Ascending aorta (tissue), 2 donors: ENCODE measurements at regions not wholly inside any gene's neighbourhood (a gene's known extent, or its start where the extent isn't known, plus 50 kb on each side); places are given as distances from the start of the nearest gene placed in this dataset.

ENCODE experiments used
- DNase-seq, 2 donors: peaks; one replicate each; pipeline ENCODE4 v3.0.0-alpha.2; 2019; ENCODE audit warnings: low spot score in 2 of 2
- H3K27ac ChIP-seq, 2 donors: fragments of 200-600 bp; sonication (generic); one replicate each; pipeline ENCODE4 v1.5.1; 2016 to 2017; ENCODE audit warnings: mild to moderate bottlenecking in 1 of 2
- H3K27me3 ChIP-seq: fragments of 200-600 bp; sonication (generic); one replicate; pipeline ENCODE4 v1.5.1; 2017
- H3K36me3 ChIP-seq, 2 donors: fragments of 200-600 bp; sonication (generic); one replicate each; pipeline ENCODE4 v1.5.1; 2016
- H3K4me1 ChIP-seq, 2 donors: fragments of 200-600 bp; sonication (generic); one replicate each; pipeline ENCODE4 v1.5.1; 2016 to 2017; ENCODE audit warnings: mild to moderate bottlenecking in 1 of 2
- H3K4me3 ChIP-seq, 2 donors: fragments of 200-600 bp; sonication (generic); one replicate each; pipeline ENCODE4 v1.5.1; 2016 to 2017; ENCODE audit warnings: mild to moderate bottlenecking in 1 of 2
- H3K9me3 ChIP-seq, 2 donors: fragments of 200-600 bp; sonication (generic); one replicate each; pipeline ENCODE4 v1.5.1; 2016
- CTCF ChIP-seq, 3 experiments: fragments of 200-600 bp in 2 of 3; fragments of 450-650 bp in 1 of 3; sonication (generic) in 2 of 3; IDR thresholded peaks; one replicate each; pipeline ENCODE4 v1.5.1; 2016 to 2019; ENCODE audit warnings: antibody characterized with exemption in 3 of 3, mild to moderate bottlenecking in 1 of 3, moderate library complexity in 1 of 3
- intact Hi-C: fragments of 100-400 bp; cut with DNase I; formaldehyde crosslinking; loops from one replicate; pipeline ENCODE4 v1.15.1; 2023

- Histone ChIP-seq H3K27me3 (no peaks in the 10 kb centered on the region), H3K27ac (no peak overlapping the region), H3K36me3 (no peaks in the 10 kb centered on the region), H3K4me1 (peaks cover 6 to 9% of the 10 kb centered on the region in 2 donors), H3K4me3 (no peak overlapping the region), H3K9me3 (no peaks in the 10 kb centered on the region)
- intact Hi-C loops = no loop called here
- no peak for DNase-seq
- TF ChIP-seq CTCF (IDR thresholded peaks at IDR 0.05) = no peak
Observed at GRCh38 chr1:94709891-94710581, 110.1 kb upstream of the SLC44A3 start.

- H3K36me3 ChIP-seq = no peaks in the 10 kb centered on the region
- peaks cover 6 to 9% of the 10 kb centered on the region in 2 donors for H3K4me1 ChIP-seq
- H3K27me3 ChIP-seq = no peaks in the 10 kb centered on the region
- intact Hi-C loops = no loop called here
- H3K4me3 ChIP-seq = no peak overlapping the region
- no peak overlapping the region for H3K27ac ChIP-seq
- DNase-seq = no peak
- no peaks in the 10 kb centered on the region for H3K9me3 ChIP-seq
- TF ChIP-seq CTCF (IDR thresholded peaks at IDR 0.05) = no peak
Observed at GRCh38 chr1:94708811-94709210, 111.3 kb upstream of the SLC44A3 start.

- no peak for DNase-seq
- no peak overlapping the region for H3K27ac ChIP-seq
- TF ChIP-seq CTCF (IDR thresholded peaks at IDR 0.05) = no peak
- H3K4me1 ChIP-seq = peaks cover 6 to 9% of the 10 kb centered on the region in 2 donors
- no peaks in the 10 kb centered on the region for H3K27me3 ChIP-seq
- no peak overlapping the region for H3K4me3 ChIP-seq
- H3K9me3 ChIP-seq = no peaks in the 10 kb centered on the region
- intact Hi-C loops = no loop called here
- no peaks in the 10 kb centered on the region for H3K36me3 ChIP-seq
Observed at GRCh38 chr1:94708299-94708685, 111.9 kb upstream of the SLC44A3 start.

- Histone ChIP-seq H3K27ac (peak overlapping the region in 1 of 2 donors; percentile 53), H3K4me3 (no peak overlapping the region), H3K36me3 (no peaks in the 10 kb centered on the region), H3K9me3 (no peaks in the 10 kb centered on the region), H3K27me3 (no peaks in the 10 kb centered on the region), H3K4me1 (peaks cover 6 to 9% of the 10 kb centered on the region in 2 donors)
- intact Hi-C loops = no loop called here
- no peak for DNase-seq
- TF ChIP-seq CTCF (IDR thresholded peaks at IDR 0.05) = no peak
Observed at GRCh38 chr1:94707321-94708298, 112.5 kb upstream of the SLC44A3 start.

- Histone ChIP-seq H3K4me1 (peaks cover 5 to 8% of the 10 kb centered on the region in 2 donors), H3K9me3 (no peaks in the 10 kb centered on the region), H3K36me3 (no peaks in the 10 kb centered on the region), H3K27me3 (no peaks in the 10 kb centered on the region), H3K27ac (peak overlapping the region; percentile 16 to 29), H3K4me3 (no peak overlapping the region)
- no peak for TF ChIP-seq CTCF (IDR thresholded peaks at IDR 0.05)
- DNase-seq = peak in 1 of 2 donors; percentile 75
- intact Hi-C loops = no loop called here
Observed at GRCh38 chr1:94702442-94702815, 117.7 kb upstream of the SLC44A3 start.
